ENCODE measurements at regions not wholly inside any gene's neighbourhood (a gene's known extent, or its start where the extent isn't known, plus 50 kb on each side); places are given as distances from the start of the nearest gene placed in this dataset.

GRCh38 chr1:4301007-4301406 is 353.4 kb upstream of the AJAP1 start:
- DNase-seq (ENCODE audit: low read depth): no peak
- H3K4me3 ChIP-seq (ENCODE audit: low read depth, low read length): no peak overlapping the region
- no peak for TF ChIP-seq CTCF (conservative IDR thresholded peaks at IDR 0.05; ENCODE audit: low read depth, low read length)

- no peak for DNase-seq (ENCODE audit: low read depth)
- no peak for TF ChIP-seq CTCF (conservative IDR thresholded peaks at IDR 0.05; ENCODE audit: low read depth, low read length)
- no peak overlapping the region for H3K4me3 ChIP-seq (ENCODE audit: low read depth, low read length)
Observed at GRCh38 chr1:4303303-4303702, 351.1 kb upstream of the AJAP1 start.

- no peak overlapping the region for H3K4me3 ChIP-seq (ENCODE audit: low read depth, low read length)
- no peak for DNase-seq (ENCODE audit: low read depth)
- no peak for TF ChIP-seq CTCF (conservative IDR thresholded peaks at IDR 0.05; ENCODE audit: low read depth, low read length)
Observed at GRCh38 chr1:4305526-4306301, 348.7 kb upstream of the AJAP1 start.

GRCh38 chr1:4306559-4307467 is 347.6 kb upstream of the AJAP1 start:
- no peak for DNase-seq (ENCODE audit: low read depth)
- no peak for TF ChIP-seq CTCF (conservative IDR thresholded peaks at IDR 0.05; ENCODE audit: low read depth, low read length)
- H3K4me3 ChIP-seq (ENCODE audit: low read depth, low read length): no peak overlapping the region

GRCh38 chr1:4307468-4307845 is 347.0 kb upstream of the AJAP1 start:
- no peak for TF ChIP-seq CTCF (conservative IDR thresholded peaks at IDR 0.05; ENCODE audit: low read depth, low read length)
- no peak overlapping the region for H3K4me3 ChIP-seq (ENCODE audit: low read depth, low read length)
- DNase-seq (ENCODE audit: low read depth): peak; percentile 0

- no peak overlapping the region for H3K4me3 ChIP-seq (ENCODE audit: low read depth, low read length)
- no peak for TF ChIP-seq CTCF (conservative IDR thresholded peaks at IDR 0.05; ENCODE audit: low read depth, low read length)
- DNase-seq (ENCODE audit: low read depth): no peak
Observed at GRCh38 chr1:4307911-4308545, 346.4 kb upstream of the AJAP1 start.

Measured in choroid plexus epithelial cell (primary cell).